ENCODE measurements at regions not wholly inside any gene's neighbourhood (a gene's known extent, or its start where the extent isn't known, plus 50 kb on each side); places are given as distances from the start of the nearest gene placed in this dataset.
"Not testable (repeated sequence)": the region's sequence is repeated elsewhere in the genome, so short reads cannot be mapped to it uniquely, and the experiment has no call there.

GRCh38 chr1:149641179-149641578, 57.5 kb downstream of the PPIAL4C start:
- TF ChIP-seq CTCF (IDR thresholded peaks at IDR 0.05; ENCODE audit: extremely low read depth in 1 of 2, insufficient read depth in 1 of 2, low read depth in 1 of 2, low read length in 2 of 2); EZH2 (IDR thresholded peaks at IDR 0.05; ENCODE audit: borderline replicate concordance, low read depth, low read length, severe bottlenecking); POLR2AphosphoS5 (IDR thresholded peaks at IDR 0.05; ENCODE audit: insufficient read depth, low read depth, low read length); POLR2A (IDR thresholded peaks at IDR 0.05; ENCODE audit: low read depth, low read length); MYC (IDR thresholded peaks at IDR 0.05; ENCODE audit: low read depth, low read length); MAX (IDR thresholded peaks at IDR 0.05; ENCODE audit: insufficient read depth, insufficient read length); JUN (IDR thresholded peaks at IDR 0.05; ENCODE audit: borderline replicate concordance, insufficient read depth, insufficient read length, low read depth): not testable (repeated sequence)

Measured in endothelial cell of umbilical vein (primary cell).